Uterus (tissue), 2 donors: ENCODE measurements at regions not wholly inside any gene's neighbourhood (a gene's known extent, or its start where the extent isn't known, plus 50 kb on each side); places are given as distances from the start of the nearest gene placed in this dataset.

ENCODE experiments used
- POLR2A ChIP-seq, 2 donors: fragments of 450-650 bp; IDR thresholded peaks; one replicate each; pipeline ENCODE4 v1.6.1; 2016; ENCODE audit warnings: antibody characterized with exemption in 2 of 2, mild to moderate bottlenecking in 1 of 2, moderate library complexity in 1 of 2
- TF ChIP-seq, protein P1 (sequence below), 4 experiments: fragments of 200-600 bp in 2 of 4; fragments of 450-650 bp in 2 of 4; sonication (generic) in 2 of 4; IDR thresholded peaks; one replicate each; pipeline ENCODE4 v1.5.1; 2016 to 2019; ENCODE audit warnings: antibody characterized with exemption in 4 of 4, mild to moderate bottlenecking in 2 of 4, moderate library complexity in 1 of 4

DNA sequence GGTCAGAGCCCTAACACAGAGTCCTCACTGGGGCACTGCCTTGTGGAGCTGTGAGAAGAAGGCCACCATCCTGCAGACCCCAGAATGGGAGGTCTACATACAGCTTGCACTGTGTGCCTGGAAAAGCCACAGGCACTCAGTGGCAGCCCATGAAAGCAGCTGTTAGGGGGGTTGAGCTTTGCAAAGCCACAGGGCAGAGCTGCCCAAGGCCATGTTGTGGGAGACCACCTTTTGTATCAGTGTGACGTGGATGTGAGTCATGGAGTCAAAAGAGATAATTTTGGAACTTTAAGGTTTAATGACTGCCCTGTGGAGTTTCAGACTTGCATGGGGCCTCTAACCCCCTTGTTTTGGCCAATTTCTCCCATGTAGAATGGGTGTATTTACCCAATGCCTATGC, 52.9 kb upstream of the TPRG1 start:
- no peak for TF ChIP-seq POLR2A (IDR thresholded peaks at IDR 0.05)
- TF ChIP-seq, protein P1, sequence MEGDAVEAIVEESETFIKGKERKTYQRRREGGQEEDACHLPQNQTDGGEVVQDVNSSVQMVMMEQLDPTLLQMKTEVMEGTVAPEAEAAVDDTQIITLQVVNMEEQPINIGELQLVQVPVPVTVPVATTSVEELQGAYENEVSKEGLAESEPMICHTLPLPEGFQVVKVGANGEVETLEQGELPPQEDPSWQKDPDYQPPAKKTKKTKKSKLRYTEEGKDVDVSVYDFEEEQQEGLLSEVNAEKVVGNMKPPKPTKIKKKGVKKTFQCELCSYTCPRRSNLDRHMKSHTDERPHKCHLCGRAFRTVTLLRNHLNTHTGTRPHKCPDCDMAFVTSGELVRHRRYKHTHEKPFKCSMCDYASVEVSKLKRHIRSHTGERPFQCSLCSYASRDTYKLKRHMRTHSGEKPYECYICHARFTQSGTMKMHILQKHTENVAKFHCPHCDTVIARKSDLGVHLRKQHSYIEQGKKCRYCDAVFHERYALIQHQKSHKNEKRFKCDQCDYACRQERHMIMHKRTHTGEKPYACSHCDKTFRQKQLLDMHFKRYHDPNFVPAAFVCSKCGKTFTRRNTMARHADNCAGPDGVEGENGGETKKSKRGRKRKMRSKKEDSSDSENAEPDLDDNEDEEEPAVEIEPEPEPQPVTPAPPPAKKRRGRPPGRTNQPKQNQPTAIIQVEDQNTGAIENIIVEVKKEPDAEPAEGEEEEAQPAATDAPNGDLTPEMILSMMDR (IDR thresholded peaks at IDR 0.05): no peak
